DND-41 (cell line): ENCODE measurements at regions not wholly inside any gene's neighbourhood (a gene's known extent, or its start where the extent isn't known, plus 50 kb on each side); places are given as distances from the start of the nearest gene placed in this dataset.

Source experiments
- ATAC-seq: fragments of 200-7000 bp; cut with Tn5 transposase; 3 replicates; pipeline ENCODE4 v1.9.1; 2021; ENCODE audit warnings: low read depth; ENCODE audit not compliant: insufficient read depth
- DNase-seq: peaks from one replicate; pipeline ENCODE4 v3.0.0-alpha.2; 2020
- H2AFZ ChIP-seq: 2 replicates; pipeline ENCODE4 v1.6.0; 2012; ENCODE audit warnings: low read depth, low read length
- H3K27ac ChIP-seq: 2 replicates; pipeline ENCODE4 v1.5.1; 2012; ENCODE audit warnings: low read length, inconsistent platforms
- H3K27me3 ChIP-seq: fragments of 200-600 bp; sonication (generic); 2 replicates; pipeline ENCODE4 v1.6.0; 2012; ENCODE audit warnings: low read length, mild to moderate bottlenecking, inconsistent platforms; ENCODE audit not compliant: insufficient read depth, poor library complexity
- H3K36me3 ChIP-seq: 2 replicates; pipeline ENCODE4 v1.5.1; 2012; ENCODE audit warnings: low read length, inconsistent platforms; ENCODE audit not compliant: insufficient read depth
- H3K4me1 ChIP-seq: 2 replicates; pipeline ENCODE4 v1.5.1; 2012; ENCODE audit warnings: mild to moderate bottlenecking, low read length; ENCODE audit not compliant: insufficient read depth
- H3K4me2 ChIP-seq: 2 replicates; pipeline ENCODE4 v1.6.0; 2012; ENCODE audit warnings: mild to moderate bottlenecking, moderate library complexity, low read length, inconsistent platforms; ENCODE audit not compliant: insufficient read depth
- H3K4me3 ChIP-seq, 2 experiments: fragments of 200-600 bp in 1 of 2; shearing (Covaris generic) in 1 of 2; 2 replicates each; pipeline ENCODE4 v1.5.1; 2012 to 2016; ENCODE audit warnings: inconsistent platforms in 2 of 2, low read length in 2 of 2, mild to moderate bottlenecking in 2 of 2, low read depth in 1 of 2, moderate library complexity in 1 of 2
- H3K79me2 ChIP-seq: 2 replicates; pipeline ENCODE4 v1.6.0; 2012; ENCODE audit warnings: low read length, inconsistent platforms; ENCODE audit not compliant: insufficient read depth
- H3K9ac ChIP-seq: 2 replicates; pipeline ENCODE4 v1.6.0; 2012; ENCODE audit warnings: low read depth, mild to moderate bottlenecking, inconsistent platforms, low read length, moderate library complexity
- H3K9me3 ChIP-seq: 2 replicates; pipeline ENCODE4 v1.5.1; 2012; ENCODE audit warnings: low read length, moderate library complexity, mild to moderate bottlenecking, inconsistent platforms; ENCODE audit not compliant: insufficient read depth, severe bottlenecking
- H4K20me1 ChIP-seq: 2 replicates; pipeline ENCODE4 v1.6.0; 2012; ENCODE audit warnings: low read length; ENCODE audit not compliant: insufficient read depth
- CTCF ChIP-seq: IDR thresholded peaks from 2 replicates; pipeline ENCODE4 v1.5.1; 2012; ENCODE audit warnings: borderline replicate concordance, low read length, moderate library complexity, mild to moderate bottlenecking; ENCODE audit not compliant: poor library complexity, severe bottlenecking; ENCODE audit errors: extremely low read depth
- EZH2 ChIP-seq: IDR thresholded peaks from 3 replicates; pipeline ENCODE4 v1.6.1; 2012; ENCODE audit warnings: borderline replicate concordance, low read depth, mild to moderate bottlenecking, moderate library complexity, low read length, inconsistent platforms; ENCODE audit not compliant: severe bottlenecking

- no peak for ATAC-seq
- Histone ChIP-seq H3K4me3 (no peak overlapping the region), H3K9me3 (no peaks in the 10 kb centered on the region), H3K27ac (no peak overlapping the region), H4K20me1 (no peaks in the 10 kb centered on the region), H3K36me3 (no peaks in the 10 kb centered on the region), H3K27me3 (no peaks in the 10 kb centered on the region), H3K4me1 (no peaks in the 10 kb centered on the region), H3K4me2 (no peak overlapping the region), H2AFZ (no peak overlapping the region), H3K79me2 (no peaks in the 10 kb centered on the region), H3K9ac (no peak overlapping the region)
- no peak for TF ChIP-seq EZH2
- no peak for DNase-seq
These were observed 195.5 kb upstream of the FOXA2 start for GRCh38 chr20:22779878-22780277.

GRCh38 chr20:22781869-22782268, 197.5 kb upstream of the FOXA2 start:
- Histone ChIP-seq H3K27me3 (no peaks in the 10 kb centered on the region), H3K9me3 (no peaks in the 10 kb centered on the region), H3K4me1 (no peaks in the 10 kb centered on the region), H3K4me2 (no peak overlapping the region), H4K20me1 (no peaks in the 10 kb centered on the region), H2AFZ (no peak overlapping the region), H3K27ac (no peak overlapping the region), H3K9ac (no peak overlapping the region), H3K36me3 (no peaks in the 10 kb centered on the region), H3K4me3 (no peak overlapping the region), H3K79me2 (no peaks in the 10 kb centered on the region)
- DNase-seq, result no peak
- ATAC-seq, result no peak
- TF ChIP-seq CTCF (no peak), EZH2 (no peak)

GRCh38 chr20:22789676-22790075, 205.3 kb upstream of the FOXA2 start:
- Histone ChIP-seq H4K20me1 (no peaks in the 10 kb centered on the region), H2AFZ (no peak overlapping the region), H3K4me2 (no peak overlapping the region), H3K27ac (no peak overlapping the region), H3K4me1 (no peaks in the 10 kb centered on the region), H3K27me3 (no peaks in the 10 kb centered on the region), H3K9me3 (no peaks in the 10 kb centered on the region), H3K9ac (no peak overlapping the region), H3K36me3 (no peaks in the 10 kb centered on the region), H3K79me2 (no peaks in the 10 kb centered on the region), H3K4me3 (no peak overlapping the region)
- DNase-seq, result no peak
- TF ChIP-seq CTCF (no peak), EZH2 (no peak)
- no peak for ATAC-seq

GRCh38 chr20:22791396-22791795, 207.0 kb upstream of the FOXA2 start:
- no peak overlapping the region for H3K9ac ChIP-seq
- ATAC-seq, result no peak

More at GRCh38 chr20:22791396-22791795, 207.0 kb upstream of the FOXA2 start:
- TF ChIP-seq CTCF (no peak), EZH2 (no peak)
- no peaks in the 10 kb centered on the region for H3K4me1 ChIP-seq
- no peaks in the 10 kb centered on the region for H3K79me2 ChIP-seq
- no peaks in the 10 kb centered on the region for H4K20me1 ChIP-seq
- no peak overlapping the region for H3K4me3 ChIP-seq
- H3K27ac ChIP-seq, result no peak overlapping the region
- no peaks in the 10 kb centered on the region for H3K36me3 ChIP-seq
- no peak overlapping the region for H2AFZ ChIP-seq
- no peak for DNase-seq
- H3K9me3 ChIP-seq, result no peaks in the 10 kb centered on the region
- no peak overlapping the region for H3K4me2 ChIP-seq
- no peaks in the 10 kb centered on the region for H3K27me3 ChIP-seq
